BE2C (cell line): ENCODE measurements at regions not wholly inside any gene's neighbourhood (a gene's known extent, or its start where the extent isn't known, plus 50 kb on each side); places are given as distances from the start of the nearest gene placed in this dataset.

Experiments used
- DNase-seq: peaks from one replicate; pipeline ENCODE4 v3.0.0-alpha.2; 2020
- H3K27me3 ChIP-seq: fragments of 250-450 bp; sonication (Bioruptor Pico); 2 replicates; pipeline ENCODE4 v1.5.1; 2020; ENCODE audit warnings: mild to moderate bottlenecking
- H3K36me3 ChIP-seq: fragments of 250-450 bp; sonication (Bioruptor Pico); 2 replicates; pipeline ENCODE4 v1.5.1; 2020; ENCODE audit warnings: mild to moderate bottlenecking
- H3K4me1 ChIP-seq: fragments of 250-450 bp; sonication (Bioruptor Pico); 2 replicates; pipeline ENCODE4 v1.5.1; 2020
- H3K4me3 ChIP-seq: 2 replicates; pipeline ENCODE4 v1.5.1; 2011; ENCODE audit warnings: low read depth, low read length
- H3K9me3 ChIP-seq: fragments of 250-450 bp; sonication (Bioruptor Pico); 2 replicates; pipeline ENCODE4 v1.5.1; 2020
- TF ChIP-seq, protein P1 (sequence below): IDR thresholded peaks from 2 replicates; pipeline ENCODE4 v1.5.1; 2012; ENCODE audit warnings: mild to moderate bottlenecking, low read depth, low read length

DNA sequence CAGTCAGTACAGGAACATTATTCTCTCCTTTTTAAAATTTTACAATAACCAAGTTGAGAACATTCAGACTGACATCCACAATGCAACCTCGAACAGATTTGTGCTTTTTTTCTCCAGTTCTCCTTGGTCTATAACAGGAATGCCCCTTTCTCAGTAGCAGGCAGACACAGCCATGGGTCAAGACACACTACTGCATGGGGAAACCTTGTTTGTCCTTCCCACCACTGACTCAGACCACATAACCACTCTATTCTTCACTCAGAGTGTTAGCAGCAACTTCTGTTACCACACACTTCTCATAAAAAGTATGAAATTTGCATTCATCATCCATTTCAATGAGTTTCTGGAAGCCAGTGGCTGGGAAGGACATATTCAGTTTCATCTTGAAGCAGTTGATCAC lies 421.7 kb downstream of the ADRA2A start:
- Histone ChIP-seq H3K9me3 (no peaks in the 10 kb centered on the region), H3K27me3 (no peaks in the 10 kb centered on the region), H3K4me1 (no peaks in the 10 kb centered on the region), H3K36me3 (no peaks in the 10 kb centered on the region), H3K4me3 (no peak overlapping the region)
- no peak for DNase-seq
- TF ChIP-seq, protein P1, sequence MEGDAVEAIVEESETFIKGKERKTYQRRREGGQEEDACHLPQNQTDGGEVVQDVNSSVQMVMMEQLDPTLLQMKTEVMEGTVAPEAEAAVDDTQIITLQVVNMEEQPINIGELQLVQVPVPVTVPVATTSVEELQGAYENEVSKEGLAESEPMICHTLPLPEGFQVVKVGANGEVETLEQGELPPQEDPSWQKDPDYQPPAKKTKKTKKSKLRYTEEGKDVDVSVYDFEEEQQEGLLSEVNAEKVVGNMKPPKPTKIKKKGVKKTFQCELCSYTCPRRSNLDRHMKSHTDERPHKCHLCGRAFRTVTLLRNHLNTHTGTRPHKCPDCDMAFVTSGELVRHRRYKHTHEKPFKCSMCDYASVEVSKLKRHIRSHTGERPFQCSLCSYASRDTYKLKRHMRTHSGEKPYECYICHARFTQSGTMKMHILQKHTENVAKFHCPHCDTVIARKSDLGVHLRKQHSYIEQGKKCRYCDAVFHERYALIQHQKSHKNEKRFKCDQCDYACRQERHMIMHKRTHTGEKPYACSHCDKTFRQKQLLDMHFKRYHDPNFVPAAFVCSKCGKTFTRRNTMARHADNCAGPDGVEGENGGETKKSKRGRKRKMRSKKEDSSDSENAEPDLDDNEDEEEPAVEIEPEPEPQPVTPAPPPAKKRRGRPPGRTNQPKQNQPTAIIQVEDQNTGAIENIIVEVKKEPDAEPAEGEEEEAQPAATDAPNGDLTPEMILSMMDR: no peak

DNA sequence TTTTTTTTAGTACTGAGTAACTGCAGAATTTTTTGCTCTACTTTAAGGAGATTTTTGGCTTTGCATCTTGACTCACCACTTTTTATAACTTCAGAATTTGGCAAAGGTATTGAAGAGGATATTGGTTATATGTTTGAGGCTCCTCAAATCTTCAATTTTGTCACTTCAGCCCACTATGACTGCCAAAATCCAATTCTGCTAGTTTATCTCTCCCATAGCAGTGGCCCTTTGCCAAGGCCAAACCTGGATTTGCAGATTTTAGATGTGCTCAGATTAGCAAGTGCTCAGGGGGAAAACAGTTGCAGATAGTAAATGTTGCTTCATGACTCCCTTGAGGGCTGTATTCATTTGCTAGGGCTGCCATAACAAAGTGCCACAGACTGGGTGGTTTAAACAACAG lies 427.5 kb downstream of the ADRA2A start:
- no peaks in the 10 kb centered on the region for H3K27me3 ChIP-seq
- TF ChIP-seq, protein P1: no peak
- H3K9me3 ChIP-seq: no peaks in the 10 kb centered on the region
- no peaks in the 10 kb centered on the region for H3K36me3 ChIP-seq
- H3K4me1 ChIP-seq: no peaks in the 10 kb centered on the region
- H3K4me3 ChIP-seq: no peak overlapping the region
- DNase-seq: no peak

DNA sequence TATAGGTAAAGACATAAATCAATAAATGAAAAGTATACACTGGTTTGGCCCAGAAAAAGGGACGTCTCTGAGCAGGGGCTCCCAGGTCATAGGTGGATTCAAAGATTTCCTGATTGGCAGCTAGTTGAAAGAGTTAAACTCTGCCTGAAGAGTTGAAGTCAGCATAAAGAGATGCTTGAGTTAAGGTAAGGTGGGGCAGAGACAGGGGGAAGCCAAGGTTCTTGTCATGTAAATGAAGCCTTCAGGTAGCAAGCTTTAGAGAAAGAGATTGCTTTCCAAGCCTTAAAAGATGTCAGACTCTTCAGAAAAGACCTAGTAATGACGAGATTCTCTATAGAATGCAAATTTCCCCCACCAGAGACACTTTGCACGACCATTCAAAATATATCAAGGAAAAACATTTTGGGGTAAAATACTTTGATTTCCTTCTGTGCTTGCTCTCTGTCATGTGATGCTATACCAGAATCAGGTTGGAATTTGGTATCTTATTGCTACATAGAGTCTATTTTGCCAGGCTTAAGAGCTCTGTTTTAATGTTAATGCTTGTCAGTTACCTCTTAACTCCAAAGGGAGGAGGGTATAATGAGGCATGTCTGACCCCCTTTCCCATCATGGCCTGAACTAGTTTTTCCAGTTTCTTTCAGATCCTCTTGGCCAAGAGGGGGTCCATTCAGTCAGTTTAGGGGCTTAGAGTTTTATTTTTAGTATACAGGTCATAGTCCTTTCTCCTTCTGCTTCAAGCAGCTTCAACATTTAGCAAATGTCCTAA lies 429.6 kb downstream of the ADRA2A start:
- Histone ChIP-seq H3K4me3 (no peak overlapping the region), H3K36me3 (no peaks in the 10 kb centered on the region), H3K27me3 (no peaks in the 10 kb centered on the region), H3K9me3 (no peaks in the 10 kb centered on the region), H3K4me1 (no peaks in the 10 kb centered on the region)
- TF ChIP-seq, protein P1: no peak
- no peak for DNase-seq

DNA sequence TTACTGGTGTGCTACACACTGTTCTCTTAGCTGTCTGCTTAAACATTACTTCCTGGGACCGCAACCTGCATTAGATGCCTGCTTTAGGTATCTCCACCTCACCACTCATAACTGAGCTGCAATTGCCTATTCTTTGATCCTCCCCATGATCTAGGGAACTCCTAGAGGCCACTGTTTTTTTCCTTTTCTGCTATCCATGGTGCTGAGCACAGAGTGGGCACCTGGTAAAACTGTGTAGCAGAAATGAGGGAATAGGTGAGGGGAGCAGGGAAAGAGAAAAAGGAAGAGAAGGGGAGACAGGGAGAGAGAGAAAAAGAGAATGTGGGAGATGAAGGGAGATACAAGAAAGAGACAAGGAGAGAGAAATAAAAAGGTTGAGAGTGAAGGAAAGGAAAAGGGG lies 434.9 kb downstream of the ADRA2A start:
- TF ChIP-seq, protein P1: no peak
- H3K36me3 ChIP-seq: no peaks in the 10 kb centered on the region
- no peaks in the 10 kb centered on the region for H3K9me3 ChIP-seq
- DNase-seq: no peak
- H3K4me1 ChIP-seq: no peaks in the 10 kb centered on the region
- no peaks in the 10 kb centered on the region for H3K27me3 ChIP-seq
- H3K4me3 ChIP-seq: no peak overlapping the region

DNA sequence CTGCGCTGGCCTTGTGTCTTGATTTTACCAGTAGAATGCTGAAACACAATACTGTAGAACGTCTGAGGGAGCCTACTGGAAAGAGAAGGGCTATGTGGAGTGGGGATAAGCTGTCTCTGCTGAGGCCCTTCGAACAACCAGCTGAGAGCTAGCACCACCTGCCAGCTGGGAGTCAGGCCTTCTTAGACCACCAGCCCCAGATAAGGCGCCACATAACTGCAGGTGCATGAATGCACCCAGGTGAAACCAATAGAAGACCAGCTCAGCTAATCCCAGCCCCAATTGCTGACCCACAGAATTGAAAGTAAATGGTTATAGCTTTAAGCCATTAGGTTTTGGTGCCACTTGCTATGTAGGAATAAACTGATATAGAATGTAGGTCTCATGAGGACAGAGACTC lies 438.4 kb downstream of the ADRA2A start:
- DNase-seq: no peak
- Histone ChIP-seq H3K4me1 (no peaks in the 10 kb centered on the region), H3K4me3 (no peak overlapping the region)

DNA sequence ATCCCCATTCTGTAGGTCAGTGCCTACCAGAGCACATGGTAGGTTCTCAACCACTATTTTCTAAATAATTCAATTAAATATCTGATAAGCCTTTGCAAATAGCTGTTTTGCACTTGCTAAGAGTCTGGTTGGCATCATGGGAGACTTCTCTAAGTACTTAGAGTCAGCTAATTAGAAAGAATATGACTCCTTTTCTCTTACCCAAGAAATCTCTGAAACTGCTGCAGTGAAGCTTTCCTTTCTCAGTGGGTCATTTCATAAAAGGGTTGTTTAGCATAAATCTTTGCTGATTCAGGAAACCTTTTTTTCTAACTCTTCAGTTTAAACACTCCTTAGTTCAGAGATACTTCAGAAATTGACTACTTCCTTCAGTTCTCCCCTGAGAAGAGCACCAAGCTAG lies 438.9 kb downstream of the ADRA2A start:
- Histone ChIP-seq H3K36me3 (no peaks in the 10 kb centered on the region), H3K27me3 (no peaks in the 10 kb centered on the region), H3K9me3 (no peaks in the 10 kb centered on the region), H3K4me3 (no peak overlapping the region), H3K4me1 (no peaks in the 10 kb centered on the region)
- no peak for DNase-seq
- TF ChIP-seq, protein P1: no peak

More for the DNA sequence above, 438.4 kb downstream of the ADRA2A start:
- Histone ChIP-seq H3K9me3 (no peaks in the 10 kb centered on the region), H3K27me3 (no peaks in the 10 kb centered on the region), H3K36me3 (no peaks in the 10 kb centered on the region)
- TF ChIP-seq, protein P1: no peak
